Fibroblast of the conjunctiva (primary cell): ENCODE measurements at regions not wholly inside any gene's neighbourhood (a gene's known extent, or its start where the extent isn't known, plus 50 kb on each side); places are given as distances from the start of the nearest gene placed in this dataset.

Experiments used
- DNase-seq: peaks from one replicate; pipeline ENCODE4 v3.0.0-alpha.2; 2010; ENCODE audit warnings: low read depth

GRCh38 chr7:125664625-125665024 lies 735.0 kb upstream of the POT1 start:
- DNase-seq, result no peak

GRCh38 chr7:125663961-125664360 lies 734.3 kb upstream of the POT1 start:
- no peak for DNase-seq

GRCh38 chr7:125661677-125662076 lies 732.1 kb upstream of the POT1 start:
- no peak for DNase-seq

GRCh38 chr7:125661006-125661405 lies 731.4 kb upstream of the POT1 start:
- no peak for DNase-seq

GRCh38 chr7:125654076-125654475 lies 724.5 kb upstream of the POT1 start:
- DNase-seq, result no peak

- no peak for DNase-seq
Measured at GRCh38 chr7:125651823-125652528, 722.4 kb upstream of the POT1 start.

GRCh38 chr7:125648543-125648942 lies 718.9 kb upstream of the POT1 start:
- DNase-seq, result no peak

- DNase-seq, result no peak
Measured at GRCh38 chr7:125645770-125646169, 716.1 kb upstream of the POT1 start.

- DNase-seq, result no peak
Measured at GRCh38 chr7:125644109-125644508, 714.5 kb upstream of the POT1 start.

- no peak for DNase-seq
Measured at GRCh38 chr7:125643302-125643701, 713.7 kb upstream of the POT1 start.

GRCh38 chr7:125641884-125642283 lies 712.3 kb upstream of the POT1 start:
- no peak for DNase-seq

GRCh38 chr7:125636320-125636962 lies 706.8 kb upstream of the POT1 start:
- no peak for DNase-seq

- no peak for DNase-seq
Measured at GRCh38 chr7:125618516-125618915, 688.9 kb upstream of the POT1 start.

GRCh38 chr7:125611582-125611981 lies 682.0 kb upstream of the POT1 start:
- DNase-seq, result no peak

GRCh38 chr7:125606671-125607070 lies 677.0 kb upstream of the POT1 start:
- DNase-seq, result no peak

GRCh38 chr7:125605241-125605640 lies 675.6 kb upstream of the POT1 start:
- DNase-seq, result no peak

- no peak for DNase-seq
Measured at GRCh38 chr7:125602441-125602840, 672.8 kb upstream of the POT1 start.

GRCh38 chr7:125599387-125599786 lies 669.8 kb upstream of the POT1 start:
- DNase-seq, result no peak

- DNase-seq, result no peak
Measured at GRCh38 chr7:125592331-125592730, 662.7 kb upstream of the POT1 start.

- DNase-seq, result no peak
Measured at GRCh38 chr7:125573126-125573525, 643.5 kb upstream of the POT1 start.

- no peak for DNase-seq
Measured at GRCh38 chr7:125572414-125572813, 642.8 kb upstream of the POT1 start.

GRCh38 chr7:125568799-125569198 lies 639.2 kb upstream of the POT1 start:
- DNase-seq, result no peak

- DNase-seq, result no peak
Measured at GRCh38 chr7:125567686-125568085, 638.1 kb upstream of the POT1 start.

GRCh38 chr7:125563964-125564529 lies 634.4 kb upstream of the POT1 start:
- DNase-seq, result no peak
